ENCODE measurements at regions not wholly inside any gene's neighbourhood (a gene's known extent, or its start where the extent isn't known, plus 50 kb on each side); places are given as distances from the start of the nearest gene placed in this dataset.

DNA sequence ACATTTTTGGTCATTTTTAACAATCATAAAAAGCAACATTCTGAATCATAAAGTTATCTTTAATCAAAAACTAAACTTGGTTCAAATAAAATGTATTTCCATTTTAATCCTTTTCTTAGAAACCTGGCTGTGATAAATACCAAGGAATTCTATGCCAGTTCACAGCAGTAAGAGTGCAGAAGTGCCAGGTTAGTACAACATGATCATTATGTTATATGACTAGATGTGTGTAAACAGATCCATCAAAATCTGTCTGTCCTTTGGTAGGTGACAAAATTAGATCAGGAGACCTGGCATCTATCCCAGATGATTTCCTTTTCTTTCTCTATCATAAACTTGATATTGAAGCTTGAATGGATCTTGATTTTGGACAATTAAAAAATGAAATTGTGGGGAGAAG is 200.6 kb upstream of the STXBP6 start:
- CTCF ChIA-PET = no interaction called here
- ATAC-seq (ENCODE audit: poor library complexity) (no peak), DNase-seq (no peak)
- no peaks in the 10 kb centered on the region for H3K27me3 ChIP-seq (ENCODE audit: control insufficient read depth in 1 of 2, insufficient read depth in 2 of 2, low read length in 2 of 2)
- H3K27me3 Mint-ChIP-seq = peaks cover 4% of the 10 kb centered on the region
- H3K9me3 ChIP-seq (ENCODE audit: control insufficient read depth in 1 of 2, insufficient read depth in 1 of 2, low read length in 2 of 2) = peaks cover 0 to 3% of the 10 kb centered on the region in 2 experiments
- H3K36me3 ChIP-seq (ENCODE audit: insufficient read depth, low read length) = no peaks in the 10 kb centered on the region
- intact Hi-C loops (cut with DNase I, micrococcal nuclease) = no loop called here
- TF ChIP-seq, protein P1, sequence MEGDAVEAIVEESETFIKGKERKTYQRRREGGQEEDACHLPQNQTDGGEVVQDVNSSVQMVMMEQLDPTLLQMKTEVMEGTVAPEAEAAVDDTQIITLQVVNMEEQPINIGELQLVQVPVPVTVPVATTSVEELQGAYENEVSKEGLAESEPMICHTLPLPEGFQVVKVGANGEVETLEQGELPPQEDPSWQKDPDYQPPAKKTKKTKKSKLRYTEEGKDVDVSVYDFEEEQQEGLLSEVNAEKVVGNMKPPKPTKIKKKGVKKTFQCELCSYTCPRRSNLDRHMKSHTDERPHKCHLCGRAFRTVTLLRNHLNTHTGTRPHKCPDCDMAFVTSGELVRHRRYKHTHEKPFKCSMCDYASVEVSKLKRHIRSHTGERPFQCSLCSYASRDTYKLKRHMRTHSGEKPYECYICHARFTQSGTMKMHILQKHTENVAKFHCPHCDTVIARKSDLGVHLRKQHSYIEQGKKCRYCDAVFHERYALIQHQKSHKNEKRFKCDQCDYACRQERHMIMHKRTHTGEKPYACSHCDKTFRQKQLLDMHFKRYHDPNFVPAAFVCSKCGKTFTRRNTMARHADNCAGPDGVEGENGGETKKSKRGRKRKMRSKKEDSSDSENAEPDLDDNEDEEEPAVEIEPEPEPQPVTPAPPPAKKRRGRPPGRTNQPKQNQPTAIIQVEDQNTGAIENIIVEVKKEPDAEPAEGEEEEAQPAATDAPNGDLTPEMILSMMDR (IDR thresholded peaks at IDR 0.05) = no peak
- POLR2A ChIA-PET = no interaction called here
- no peak overlapping the region for H3K4me3 Mint-ChIP-seq
- no peak overlapping the region for H3K27ac Mint-ChIP-seq
- no peaks in the 10 kb centered on the region for H3K36me3 Mint-ChIP-seq (ENCODE audit: low read depth)
- no peak overlapping the region for H3K27ac ChIP-seq (ENCODE audit: low read depth in 1 of 2, low read length in 2 of 2)
- H3K4me3 ChIP-seq (ENCODE audit: low read length) = no peak overlapping the region
- no peaks in the 10 kb centered on the region for H3K4me1 ChIP-seq (ENCODE audit: insufficient read depth, low read length)
- peaks cover 5% of the 10 kb centered on the region for H3K9me3 Mint-ChIP-seq
- no peaks in the 10 kb centered on the region for H3K4me1 Mint-ChIP-seq (ENCODE audit: low read depth)

DNA sequence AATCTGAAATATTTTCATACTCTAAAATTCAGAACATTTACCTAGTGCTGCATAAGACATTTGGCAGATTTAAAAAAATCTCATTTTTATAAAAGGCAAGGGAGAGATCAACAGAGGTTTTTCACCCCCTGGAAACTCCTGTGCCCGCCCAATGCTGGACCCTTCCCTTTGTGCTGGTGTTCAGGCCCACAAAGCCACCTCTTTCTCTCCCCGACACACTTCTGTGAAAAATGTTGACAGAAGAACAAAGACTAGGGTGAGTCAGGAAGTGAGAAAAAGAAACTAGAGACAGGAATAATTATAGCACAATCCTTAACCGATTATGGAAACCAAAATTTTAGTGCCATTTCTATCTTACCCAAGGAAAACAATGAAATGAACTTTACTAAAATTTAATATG is 197.7 kb upstream of the STXBP6 start:
- ATAC-seq (ENCODE audit: poor library complexity) = no peak
- Mint-ChIP-seq H3K9me3 (peaks cover 9% of the 10 kb centered on the region), H3K36me3 (ENCODE audit: low read depth) (no peaks in the 10 kb centered on the region), H3K4me1 (ENCODE audit: low read depth) (no peaks in the 10 kb centered on the region), H3K27ac (no peak overlapping the region), H3K4me3 (no peak overlapping the region), H3K27me3 (peaks cover 15% of the 10 kb centered on the region)
- Histone ChIP-seq H3K27ac (ENCODE audit: low read depth in 1 of 2, low read length in 2 of 2) (no peak overlapping the region), H3K4me3 (ENCODE audit: low read length) (no peak overlapping the region), H3K27me3 (ENCODE audit: control insufficient read depth in 1 of 2, insufficient read depth in 2 of 2, low read length in 2 of 2) (peaks cover 0 to 3% of the 10 kb centered on the region in 2 experiments), H3K36me3 (ENCODE audit: insufficient read depth, low read length) (no peaks in the 10 kb centered on the region), H3K4me1 (ENCODE audit: insufficient read depth, low read length) (no peaks in the 10 kb centered on the region), H3K9me3 (ENCODE audit: control insufficient read depth in 1 of 2, insufficient read depth in 1 of 2, low read length in 2 of 2) (no peaks in the 10 kb centered on the region)
- POLR2A ChIA-PET = no interaction called here
- TF ChIP-seq, protein P1 (IDR thresholded peaks at IDR 0.05) = no peak
- CTCF ChIA-PET = no interaction called here
- intact Hi-C loops (cut with DNase I, micrococcal nuclease) = no loop called here
- no peak for DNase-seq

DNA sequence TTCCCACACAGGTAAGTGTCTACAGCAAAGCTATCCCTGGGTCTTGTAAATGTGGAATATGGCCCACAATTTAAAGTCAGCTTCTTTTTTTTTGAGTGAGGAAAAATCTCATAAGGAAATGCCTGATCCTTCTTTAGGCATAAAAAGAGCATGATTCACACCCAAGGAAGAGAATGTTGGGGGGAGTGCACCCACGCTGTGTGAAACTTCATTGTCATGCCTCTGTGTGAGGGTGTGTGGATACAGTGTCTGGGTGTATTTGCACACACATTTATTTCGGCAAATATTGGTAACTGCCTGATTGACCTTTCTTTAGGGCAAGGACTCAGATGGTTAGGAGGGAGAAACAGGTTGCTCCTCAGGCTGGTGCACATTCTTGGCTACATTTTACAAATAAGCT is 196.8 kb upstream of the STXBP6 start:
- H3K4me3 ChIP-seq (ENCODE audit: low read length) = no peak overlapping the region
- H3K4me3 Mint-ChIP-seq = no peak overlapping the region
- no peaks in the 10 kb centered on the region for H3K9me3 ChIP-seq (ENCODE audit: control insufficient read depth in 1 of 2, insufficient read depth in 1 of 2, low read length in 2 of 2)
- H3K27ac Mint-ChIP-seq = no peak overlapping the region
- no peak for DNase-seq
- no peak overlapping the region for H3K27ac ChIP-seq (ENCODE audit: low read depth in 1 of 2, low read length in 2 of 2)
- TF ChIP-seq, protein P1 (IDR thresholded peaks at IDR 0.05) = no peak
- CTCF ChIA-PET = no interaction called here
- POLR2A ChIA-PET = no interaction called here
- no peaks in the 10 kb centered on the region for H3K4me1 Mint-ChIP-seq (ENCODE audit: low read depth)
- peaks cover 15% of the 10 kb centered on the region for H3K27me3 Mint-ChIP-seq
- intact Hi-C loops (cut with DNase I, micrococcal nuclease) = no loop called here
- H3K36me3 Mint-ChIP-seq (ENCODE audit: low read depth) = no peaks in the 10 kb centered on the region
- peaks cover 0 to 3% of the 10 kb centered on the region in 2 experiments for H3K27me3 ChIP-seq (ENCODE audit: control insufficient read depth in 1 of 2, insufficient read depth in 2 of 2, low read length in 2 of 2)
- peaks cover 9% of the 10 kb centered on the region for H3K9me3 Mint-ChIP-seq
- H3K36me3 ChIP-seq (ENCODE audit: insufficient read depth, low read length) = no peaks in the 10 kb centered on the region
- H3K4me1 ChIP-seq (ENCODE audit: insufficient read depth, low read length) = no peaks in the 10 kb centered on the region
- no peak for ATAC-seq (ENCODE audit: poor library complexity)

All from CD4-positive, alpha-beta T cell (primary cell).